AG04450 (cell line): ENCODE measurements at regions not wholly inside any gene's neighbourhood (a gene's known extent, or its start where the extent isn't known, plus 50 kb on each side); places are given as distances from the start of the nearest gene placed in this dataset.

Experiments
- CTCF ChIA-PET: fragments of 300-600, 350-600 bp; formaldehyde crosslinking; extraction: SDS; loops from one replicate; lab custom pipeline; 2022; ENCODE audit warnings: antibody characterized with exemption, inconsistent platforms; lab: Charles Lee
- POLR2A ChIA-PET: fragments of 350-600 bp; formaldehyde crosslinking; extraction: SDS; loops from one replicate; lab custom pipeline; 2021; ENCODE audit warnings: antibody characterized with exemption, inconsistent platforms; lab: Yijun Ruan, JAX
- DNase-seq: peaks from one replicate; pipeline ENCODE4 v3.0.0-alpha.2; 2011; ENCODE audit warnings: low read depth, low spot score
- H3K27ac ChIP-seq: one replicate; pipeline ENCODE4 v1.5.1; 2012; ENCODE audit warnings: low read depth, low read length, control low read depth
- H3K27me3 ChIP-seq: one replicate; pipeline ENCODE4 v1.6.0; 2012; ENCODE audit warnings: low read length; ENCODE audit not compliant: control insufficient read depth, insufficient read depth
- H3K4me3 ChIP-seq: 2 replicates; pipeline ENCODE4 v1.5.1; 2011; ENCODE audit warnings: mild to moderate bottlenecking, low read depth, low read length, control low read depth
- H3K9me3 ChIP-seq: 2 replicates; pipeline ENCODE4 v1.5.1; 2012; ENCODE audit warnings: low read length; ENCODE audit not compliant: control insufficient read depth, insufficient read depth
- CTCF ChIP-seq: IDR thresholded peaks from 2 replicates; pipeline ENCODE4 v1.5.1; 2011; ENCODE audit warnings: low read depth, low read length, control low read depth, inconsistent platforms

GRCh38 chr3:72597043-72597442 lies 251.2 kb downstream of the SHQ1 start:
- ChIA-PET CTCF (no interaction called here), POLR2A (no interaction called here)

GRCh38 chr3:72595927-72596610 lies 252.2 kb downstream of the SHQ1 start:
- POLR2A ChIA-PET: no interaction called here
- Histone ChIP-seq H3K4me3 (no peak overlapping the region), H3K27me3 (peaks cover 23% of the 10 kb centered on the region), H3K27ac (no peak overlapping the region), H3K9me3 (no peaks in the 10 kb centered on the region; the same call in 1 of the 2 replicates)
- TF ChIP-seq CTCF: no peak
- no peak for DNase-seq
- CTCF ChIA-PET: no interaction called here

More at GRCh38 chr3:72597043-72597442, 251.2 kb downstream of the SHQ1 start:
- no peak overlapping the region for H3K27ac ChIP-seq
- DNase-seq: no peak
- no peak for TF ChIP-seq CTCF
- no peaks in the 10 kb centered on the region; the same call in 1 of the 2 replicates for H3K9me3 ChIP-seq
- H3K4me3 ChIP-seq: no peak overlapping the region
- peaks cover 30% of the 10 kb centered on the region for H3K27me3 ChIP-seq

GRCh38 chr3:72595376-72595775 lies 252.9 kb downstream of the SHQ1 start:
- Histone ChIP-seq H3K27me3 (peaks cover 17% of the 10 kb centered on the region), H3K4me3 (no peak overlapping the region), H3K9me3 (no peaks in the 10 kb centered on the region; the same call in 1 of the 2 replicates), H3K27ac (no peak overlapping the region)
- TF ChIP-seq CTCF: no peak
- DNase-seq: no peak
- POLR2A ChIA-PET: interaction anchor here (0.7 kb wide), 2 partner anchors 72 to 275 kb away, joined by 6 read pairs; no protein-coding TSS in a partner anchor
- CTCF ChIA-PET: no interaction called here

GRCh38 chr3:72594615-72595215 lies 253.5 kb downstream of the SHQ1 start:
- peaks cover 13% of the 10 kb centered on the region for H3K27me3 ChIP-seq
- DNase-seq: no peak
- H3K27ac ChIP-seq: no peak overlapping the region
- no peaks in the 10 kb centered on the region; the same call in 1 of the 2 replicates for H3K9me3 ChIP-seq
- H3K4me3 ChIP-seq: no peak overlapping the region
- ChIA-PET POLR2A (interaction anchor here (0.7 kb wide), 1 partner anchor 73 kb away, joined by 6 read pairs; no protein-coding TSS in a partner anchor), CTCF (no interaction called here)
- TF ChIP-seq CTCF: no peak

- no peak for TF ChIP-seq CTCF
- no peak overlapping the region for H3K27ac ChIP-seq
- ChIA-PET CTCF (no interaction called here), POLR2A (interaction anchor here (0.6 kb wide), 1 partner anchor 124 kb away, joined by 3 read pairs; no protein-coding TSS in a partner anchor)
- no peaks in the 10 kb centered on the region for H3K9me3 ChIP-seq
- peaks cover 5% of the 10 kb centered on the region for H3K27me3 ChIP-seq
- H3K4me3 ChIP-seq: no peak overlapping the region
- DNase-seq: no peak
Measured at GRCh38 chr3:72593881-72594397, 254.3 kb downstream of the SHQ1 start.
